Prostate gland (tissue), 2 donors: ENCODE measurements at regions not wholly inside any gene's neighbourhood (a gene's known extent, or its start where the extent isn't known, plus 50 kb on each side); places are given as distances from the start of the nearest gene placed in this dataset.

ENCODE experiments used
- CTCF ChIP-seq, 4 experiments: fragments of 200-600 bp in 2 of 4; fragments of 450-650 bp in 2 of 4; sonication (generic) in 2 of 4; IDR thresholded peaks; 1 replicate in 3 of 4; 2 replicates in 1 of 4; pipeline ENCODE4 v1.5.1; 2016 to 2019; ENCODE audit warnings: antibody characterized with exemption in 4 of 4, mild to moderate bottlenecking in 2 of 4, moderate library complexity in 2 of 4
- POLR2A ChIP-seq: fragments of 450-650 bp; IDR thresholded peaks from one replicate; pipeline ENCODE4 v1.6.1; 2016; ENCODE audit warnings: antibody characterized with exemption, mild to moderate bottlenecking
- POLR2AphosphoS5 ChIP-seq: sonication (generic); formaldehyde crosslinking; IDR thresholded peaks from one replicate; pipeline ENCODE4 v1.6.1; 2017; ENCODE audit warnings: antibody characterized with exemption

DNA sequence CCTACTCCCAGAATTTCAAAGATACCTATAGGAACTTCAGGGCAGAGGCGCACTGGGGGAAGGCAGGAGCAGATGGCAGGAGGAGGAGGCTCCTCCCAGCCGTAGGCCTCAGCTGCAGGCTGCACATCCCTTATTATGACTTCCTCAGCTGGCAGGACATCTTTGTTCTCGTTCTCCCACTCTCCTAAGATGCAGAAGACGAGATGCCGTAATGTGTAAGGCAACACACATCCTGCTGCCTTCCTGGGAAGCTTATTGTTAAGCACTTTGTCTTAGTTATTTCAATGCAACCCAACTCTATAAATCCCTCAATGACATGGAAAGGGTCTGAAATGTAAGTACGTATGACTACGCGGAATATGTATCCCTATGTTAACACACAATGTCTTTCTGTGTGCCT lies 599.8 kb upstream of the MGMT start:
- TF ChIP-seq POLR2AphosphoS5: no peak
- TF ChIP-seq POLR2A: no peak
- no peak for TF ChIP-seq CTCF (IDR thresholded peaks at IDR 0.05)
